ENCODE measurements at regions not wholly inside any gene's neighbourhood (a gene's known extent, or its start where the extent isn't known, plus 50 kb on each side); places are given as distances from the start of the nearest gene placed in this dataset.
"Not testable (repeated sequence)": the region's sequence is repeated elsewhere in the genome, so short reads cannot be mapped to it uniquely, and the experiment has no call there.

DNA sequence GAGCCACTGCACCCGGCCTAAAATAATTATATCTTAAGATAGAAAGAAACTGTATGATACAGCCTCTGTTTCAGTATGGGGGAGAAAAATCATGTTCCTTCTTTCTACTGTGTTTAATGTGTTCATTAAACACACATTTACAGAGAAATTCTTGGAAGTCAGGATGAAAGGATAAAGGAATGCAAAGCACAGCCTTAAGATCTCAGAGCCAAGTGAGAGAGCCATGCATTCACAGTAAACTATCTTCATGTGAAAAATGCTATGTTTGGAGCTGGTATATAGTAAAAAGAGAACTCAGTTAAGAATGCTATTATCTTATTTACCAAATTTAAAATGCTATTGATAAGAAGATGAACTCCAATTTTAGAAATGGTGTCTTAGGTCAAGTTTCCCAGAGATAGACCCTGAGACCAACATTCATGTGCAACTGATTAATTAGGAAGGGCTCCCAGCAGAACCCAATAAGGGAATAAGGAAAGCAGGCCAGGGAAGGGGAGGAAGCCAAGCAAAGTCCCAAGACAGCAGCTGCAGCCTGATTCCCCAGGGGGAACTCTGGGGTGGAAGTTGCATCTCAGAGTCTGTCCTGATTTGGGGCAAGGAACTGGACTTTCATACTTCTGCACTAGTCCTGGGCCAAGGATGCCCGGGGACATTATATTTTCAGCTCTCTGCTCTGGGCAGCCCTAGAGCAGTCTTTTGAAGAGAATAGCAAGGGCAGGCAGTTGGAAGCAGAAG is 130.0 kb upstream of the ZNF648 start:
- no peak for DNase-seq

GRCh38 chr1:182189535-182190066 is 128.1 kb upstream of the ZNF648 start:
- peak; percentile 30 for DNase-seq

- no peak for DNase-seq
Observed at GRCh38 chr1:182186757-182187146, 125.2 kb upstream of the ZNF648 start.

GRCh38 chr1:182185842-182186756 is 124.6 kb upstream of the ZNF648 start:
- DNase-seq, result peak; percentile 77

- DNase-seq, result no peak
Observed at GRCh38 chr1:182185136-182185535, 123.6 kb upstream of the ZNF648 start.

- no peak for DNase-seq
Observed at GRCh38 chr1:182183606-182184005, 122.1 kb upstream of the ZNF648 start.

- DNase-seq, result no peak
Observed at GRCh38 chr1:182182311-182182710, 120.8 kb upstream of the ZNF648 start.

DNA sequence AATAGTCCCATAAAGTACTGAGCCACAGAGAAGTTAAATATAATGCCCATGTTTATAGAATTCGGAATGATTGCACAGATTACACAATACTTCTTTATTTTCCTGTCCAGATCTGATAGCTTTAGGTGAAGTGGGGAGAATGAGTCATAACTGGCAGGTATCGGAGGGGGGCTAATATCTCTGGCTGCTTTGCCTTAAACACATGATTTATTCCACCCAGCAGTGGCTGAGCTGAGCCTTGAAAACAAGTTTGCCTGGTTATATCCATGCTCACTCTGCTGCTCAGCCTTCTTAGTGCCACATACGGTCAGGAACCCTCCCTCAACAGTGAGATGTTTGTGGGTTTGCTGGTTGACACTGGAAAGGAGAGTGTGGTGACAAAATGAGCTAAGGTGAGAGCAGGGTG is 119.7 kb upstream of the ZNF648 start:
- DNase-seq, result no peak

DNA sequence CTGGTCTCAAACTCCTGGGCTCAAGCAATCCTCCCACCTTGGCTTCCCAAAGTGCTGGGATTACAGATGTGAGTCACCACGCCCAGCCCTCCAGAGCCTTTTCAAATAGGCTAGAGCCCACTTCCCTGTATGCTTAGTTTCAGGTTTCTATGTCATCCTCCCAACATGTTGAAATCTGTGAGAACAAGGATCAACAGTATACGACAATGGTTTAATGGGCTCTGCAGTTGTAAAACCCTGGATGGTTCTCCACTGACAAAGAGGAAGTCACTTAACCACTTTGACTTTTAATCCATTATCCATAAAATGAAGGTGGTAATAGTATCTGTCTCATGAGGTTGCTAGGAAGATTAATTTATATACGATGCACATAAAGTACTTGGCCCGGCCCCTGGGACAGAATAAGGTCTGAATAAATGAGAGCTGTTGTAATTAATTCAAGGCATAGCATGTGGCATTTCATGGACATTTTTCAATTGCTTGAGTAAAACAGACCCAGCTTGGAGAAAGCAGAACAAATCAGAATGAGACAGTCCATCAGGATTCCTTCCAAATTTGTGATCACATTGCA is 113.9 kb upstream of the ZNF648 start:
- no peak for DNase-seq

DNA sequence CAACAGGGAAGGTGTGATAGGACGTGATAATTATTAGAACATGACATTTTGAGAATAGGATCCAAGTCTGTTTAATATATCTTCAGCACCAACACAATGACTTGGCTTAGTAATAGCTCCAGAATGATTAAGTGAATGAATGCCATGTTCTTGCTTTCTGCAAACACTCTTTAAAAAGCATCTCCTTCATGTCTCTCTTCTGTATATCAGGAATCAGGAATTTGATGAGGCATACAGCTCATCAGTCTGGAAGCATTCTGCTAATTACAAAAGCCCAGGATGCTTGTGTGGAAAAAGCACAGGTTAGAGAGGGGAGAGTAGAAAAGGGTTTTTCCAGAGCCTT is 113.0 kb upstream of the ZNF648 start:
- DNase-seq, result no peak

DNA sequence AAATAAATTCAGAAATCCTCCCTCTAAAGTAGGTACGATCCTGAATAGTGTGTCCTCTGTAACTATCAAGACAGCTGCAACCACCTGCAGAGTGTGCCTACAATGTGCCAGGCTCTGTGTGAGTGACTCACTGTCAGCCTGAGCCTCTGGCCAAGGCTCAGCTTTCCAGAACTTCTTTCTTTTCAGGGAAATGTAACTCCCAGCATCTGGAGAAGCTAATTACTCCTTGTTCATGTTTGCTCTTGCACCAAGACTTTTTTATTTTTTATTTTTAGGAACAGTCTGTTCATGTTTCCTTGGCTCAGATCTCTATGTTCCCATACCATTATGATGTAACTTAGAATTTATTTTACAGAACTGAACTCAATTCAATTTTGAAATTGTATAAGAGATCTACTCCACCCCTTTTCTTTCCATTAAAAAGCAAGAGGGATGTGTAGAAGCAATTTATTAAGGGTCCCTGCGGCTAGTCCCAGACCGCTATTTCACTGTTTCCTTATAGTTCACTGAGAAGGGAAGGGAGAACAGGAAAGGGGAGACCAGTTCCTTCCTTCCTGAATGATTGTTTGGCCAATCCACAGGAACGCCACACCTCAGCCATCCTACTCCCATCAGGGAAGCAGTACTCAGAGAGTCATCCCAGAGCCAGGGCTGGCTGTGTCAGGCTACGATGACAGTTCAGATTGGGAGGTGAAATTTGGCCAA is 112.4 kb upstream of the ZNF648 start:
- no peak for DNase-seq

GRCh38 chr1:182172699-182173098 is 111.2 kb upstream of the ZNF648 start:
- no peak for DNase-seq

GRCh38 chr1:182170891-182171461 is 109.5 kb upstream of the ZNF648 start:
- no peak for DNase-seq

DNA sequence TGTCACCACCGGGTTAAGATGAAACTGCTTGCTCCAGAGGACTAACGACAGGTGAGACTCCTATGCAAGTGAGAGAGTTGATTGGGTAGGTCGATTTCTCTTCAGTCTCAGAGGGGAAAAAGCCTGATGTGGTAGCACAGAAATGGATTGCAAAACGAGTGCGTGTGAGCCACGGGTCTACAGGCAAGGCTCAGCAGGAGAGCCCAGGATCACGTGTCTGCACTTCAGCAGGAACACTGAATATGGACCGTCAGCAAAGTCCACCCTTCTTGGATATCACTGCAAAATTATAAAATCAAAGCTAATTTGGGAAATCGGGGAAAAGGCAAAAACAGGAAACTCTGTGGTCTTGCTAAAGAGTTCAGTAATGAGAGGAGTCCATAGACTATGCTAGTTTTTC is 107.7 kb upstream of the ZNF648 start:
- no peak for DNase-seq

DNA sequence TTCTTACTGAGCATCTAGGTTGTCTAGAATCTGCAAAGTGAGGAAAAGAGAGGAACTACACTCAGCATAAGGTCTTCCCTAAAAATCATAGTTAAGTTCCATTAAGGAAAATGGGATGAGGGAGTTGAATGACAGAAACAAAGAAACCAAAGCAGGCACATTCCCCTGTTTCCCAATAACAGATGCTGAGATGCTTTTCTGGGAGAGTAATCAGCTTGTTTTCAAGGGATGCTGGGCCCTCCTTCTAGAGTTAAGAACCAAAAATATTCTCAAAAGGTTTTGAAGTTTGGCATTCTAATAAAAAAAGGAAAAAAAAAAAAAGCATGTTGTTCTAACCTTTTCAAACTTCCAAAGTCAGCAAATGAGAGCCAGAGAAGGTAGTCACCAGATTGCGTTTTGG is 105.2 kb upstream of the ZNF648 start:
- DNase-seq, result no peak

DNA sequence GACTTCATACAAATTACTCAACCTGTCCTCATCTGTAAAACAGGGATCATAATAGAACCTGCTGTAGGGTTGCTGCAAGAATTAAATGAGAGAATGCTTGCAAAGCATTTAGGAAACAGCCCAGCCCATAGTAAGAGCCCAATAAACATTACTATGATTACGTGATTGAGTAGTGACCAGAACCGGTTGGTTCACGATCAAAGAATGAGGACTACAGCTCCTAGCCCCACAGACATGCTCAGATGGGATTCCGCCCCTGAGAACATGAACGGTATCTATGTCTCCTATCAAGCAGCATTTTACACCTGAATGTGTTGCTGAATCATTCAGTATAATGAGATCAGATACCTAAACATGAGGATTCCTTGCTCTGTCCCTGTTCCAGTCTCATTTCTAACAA is 104.8 kb upstream of the ZNF648 start:
- no peak for DNase-seq

- no peak for DNase-seq
Observed at GRCh38 chr1:182164273-182164672, 102.8 kb upstream of the ZNF648 start.

- no peak for DNase-seq
Observed at GRCh38 chr1:182163821-182164223, 102.3 kb upstream of the ZNF648 start.

DNA sequence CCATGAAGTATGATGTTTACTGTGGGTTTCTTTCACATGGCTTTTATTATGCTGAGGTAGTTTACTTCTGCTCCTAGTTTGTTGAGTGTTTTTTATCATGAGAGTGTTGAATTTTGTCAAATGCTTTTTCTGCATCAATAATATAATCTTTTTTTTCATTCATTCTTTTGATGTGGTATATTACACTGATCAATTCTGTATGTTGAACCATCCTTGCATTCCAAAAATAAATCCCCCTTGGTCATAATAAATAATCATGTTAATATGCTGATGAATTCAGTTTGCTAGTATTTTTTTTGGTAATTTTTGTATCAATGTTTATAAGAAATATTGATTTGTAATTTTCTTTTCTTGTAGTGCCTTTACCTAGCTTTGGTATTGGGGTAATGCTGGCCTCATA is 97.9 kb upstream of the ZNF648 start:
- DNase-seq, result no peak

- DNase-seq, result no peak
Observed at GRCh38 chr1:182157187-182157586, 95.7 kb upstream of the ZNF648 start.

DNA sequence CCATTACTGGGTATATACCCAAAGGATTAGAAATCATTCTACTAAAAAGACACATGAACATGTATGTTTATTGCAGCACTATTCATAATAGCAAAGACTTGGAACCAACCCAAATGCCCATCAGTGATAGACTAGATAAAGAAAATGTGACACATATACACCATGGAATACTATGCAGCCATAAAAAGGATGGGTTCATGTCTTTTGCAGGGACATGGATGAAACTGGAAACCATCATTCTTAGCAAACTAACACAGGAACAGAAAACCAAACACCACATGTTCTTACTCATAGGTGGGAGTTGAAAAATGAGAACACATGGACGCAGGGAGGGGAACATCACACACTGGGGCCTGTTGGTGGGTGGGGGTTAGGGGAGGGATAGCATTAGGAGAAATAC is 92.9 kb upstream of the ZNF648 start:
- DNase-seq, result not testable (repeated sequence)

- DNase-seq, result no peak
Observed at GRCh38 chr1:182149411-182149965, 88.0 kb upstream of the ZNF648 start.
